GM21367 (cell line): ENCODE measurements at regions not wholly inside any gene's neighbourhood (a gene's known extent, or its start where the extent isn't known, plus 50 kb on each side); places are given as distances from the start of the nearest gene placed in this dataset.
"Not testable (repeated sequence)": the region's sequence is repeated elsewhere in the genome, so short reads cannot be mapped to it uniquely, and the experiment has no call there.

Experiments used
- ATAC-seq: cut with Tn5 transposase; IDR thresholded peaks from one replicate; pipeline ENCODE4 v1.9.1; 2021; ENCODE audit not compliant: unreplicated experiment

DNA sequence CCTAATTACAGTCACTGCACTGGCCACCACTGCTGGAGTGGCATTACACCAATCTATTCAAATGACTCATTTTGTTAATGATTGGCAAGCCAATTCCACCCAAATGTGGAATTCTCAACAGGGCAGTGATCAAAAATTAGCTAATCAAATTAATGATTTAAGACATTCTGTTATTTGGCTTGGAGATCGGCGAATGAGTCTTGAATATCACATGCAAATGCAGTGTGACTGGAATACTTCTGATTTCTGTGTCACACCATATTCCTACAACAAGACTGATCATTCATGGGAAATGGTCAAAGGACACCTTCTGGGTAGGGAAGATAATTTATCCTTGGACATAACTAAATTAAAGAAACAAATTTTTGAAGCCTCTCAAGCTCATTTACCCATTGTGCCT lies 165.1 kb downstream of the IER5 start:
- ATAC-seq, result not testable (repeated sequence)

GRCh38 chr1:181255270-181255929 lies 166.9 kb downstream of the IER5 start:
- no peak for ATAC-seq

DNA sequence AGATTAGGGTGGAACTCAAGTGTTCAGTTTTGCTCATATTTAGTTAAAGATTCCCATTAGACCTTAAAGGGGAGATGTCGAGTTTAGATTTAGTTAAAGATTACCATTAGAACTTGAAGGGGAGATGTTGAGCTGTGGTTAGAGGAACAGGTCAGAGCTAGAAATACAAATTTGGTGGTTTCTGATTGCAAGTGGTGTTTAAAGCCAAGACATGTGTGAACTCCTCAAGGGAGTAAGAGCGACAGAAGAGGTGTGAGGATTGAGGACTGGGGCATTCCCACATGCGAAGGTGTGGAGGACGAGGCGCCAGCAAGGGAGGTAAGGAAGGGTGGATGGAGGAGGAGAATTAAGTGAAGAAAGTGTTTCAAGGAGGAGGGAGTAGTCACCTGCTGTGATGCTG lies 168.6 kb downstream of the IER5 start:
- ATAC-seq, result peak; percentile 65

DNA sequence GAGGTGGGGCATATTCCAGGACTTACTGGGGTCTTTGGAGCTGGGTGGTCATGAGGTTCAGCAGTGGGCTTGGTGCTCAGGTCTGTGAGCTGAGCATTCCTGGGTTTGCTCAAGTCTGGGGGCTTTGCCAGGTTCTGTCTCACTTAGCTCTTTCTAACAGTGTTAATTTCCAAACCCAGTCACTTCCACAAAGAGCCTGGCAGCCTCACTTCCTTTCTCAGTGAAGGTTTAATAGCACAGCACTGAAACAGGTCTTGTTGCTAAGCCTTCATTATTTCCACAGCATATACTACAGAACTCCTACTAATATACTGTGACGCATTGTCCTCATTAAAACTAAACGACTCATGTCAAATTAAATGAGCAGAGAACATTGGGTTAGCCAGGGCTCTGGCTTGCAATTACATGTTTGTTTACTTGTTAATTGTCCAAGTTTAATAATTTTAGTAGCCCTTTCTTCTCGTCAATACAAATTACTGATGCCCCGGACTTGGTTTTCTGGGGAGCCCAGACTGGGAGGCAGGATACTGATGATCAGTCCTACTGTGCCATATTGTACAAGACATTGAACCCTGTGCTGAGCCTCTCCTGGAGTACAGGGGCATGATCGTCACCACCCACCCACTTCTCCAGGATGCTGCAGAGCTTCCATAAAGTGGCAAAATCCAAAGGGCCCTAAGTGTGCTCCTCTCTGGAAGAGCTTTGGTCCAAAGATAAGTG lies 170.7 kb downstream of the IER5 start:
- no peak for ATAC-seq

DNA sequence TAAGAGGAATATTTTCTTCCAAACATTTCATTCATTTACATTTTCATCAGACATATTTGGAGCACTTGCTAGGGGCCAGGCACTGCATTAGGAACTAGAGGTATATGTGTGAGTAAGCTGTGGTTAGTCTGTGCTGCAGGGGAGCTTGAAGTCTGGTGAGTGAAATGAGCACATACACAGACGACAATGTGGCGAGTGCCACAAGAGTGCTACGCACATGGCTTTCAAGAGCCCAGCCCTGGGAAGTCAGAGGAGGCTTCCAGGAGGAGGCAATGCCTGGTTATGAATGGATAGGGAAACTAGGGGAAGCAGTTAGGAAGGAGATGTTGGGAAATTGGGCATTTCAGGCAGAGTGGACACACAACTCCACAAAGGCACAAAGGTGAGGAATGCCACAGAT lies 171.8 kb downstream of the IER5 start:
- ATAC-seq, result no peak

DNA sequence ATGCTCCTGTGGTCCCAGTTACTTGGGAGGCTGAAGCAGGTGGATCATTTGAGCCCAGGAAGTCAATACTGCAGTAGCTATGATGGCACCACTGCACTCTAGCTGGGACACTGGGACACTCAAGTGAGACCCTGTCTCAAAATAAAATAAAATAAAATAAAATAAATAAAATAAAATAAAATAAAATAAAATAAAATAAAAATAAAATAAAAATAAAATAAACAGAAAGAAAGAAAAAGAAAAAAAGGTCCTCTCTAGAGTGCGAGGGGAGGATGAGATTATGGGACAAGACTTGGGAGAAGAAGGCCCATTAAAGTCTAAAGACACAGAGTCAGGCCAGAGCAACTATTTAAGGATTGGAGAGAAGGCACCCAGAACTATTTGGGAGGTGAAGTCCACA lies 172.5 kb downstream of the IER5 start:
- ATAC-seq, result no peak

GRCh38 chr1:181262069-181262468 lies 173.6 kb downstream of the IER5 start:
- ATAC-seq, result no peak

DNA sequence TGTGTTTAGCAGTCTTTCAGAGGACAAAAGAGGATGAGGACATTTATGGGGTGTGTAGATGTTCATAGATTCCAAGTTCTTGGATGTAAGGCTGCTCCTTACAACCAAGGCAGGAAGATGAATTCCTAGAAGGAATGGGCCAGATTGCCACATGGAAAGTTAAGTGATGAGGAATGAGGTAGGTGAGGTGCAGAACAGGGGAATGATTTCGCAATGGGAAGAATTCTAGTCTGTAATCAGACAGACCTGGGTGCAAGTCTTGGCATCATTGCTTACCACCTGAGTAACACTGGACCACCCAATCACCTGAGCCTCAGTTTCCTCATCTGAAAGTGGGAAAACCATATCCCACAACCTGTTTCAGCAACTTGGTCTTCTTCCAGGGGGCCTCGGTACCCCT lies 174.9 kb downstream of the IER5 start:
- ATAC-seq, result no peak

DNA sequence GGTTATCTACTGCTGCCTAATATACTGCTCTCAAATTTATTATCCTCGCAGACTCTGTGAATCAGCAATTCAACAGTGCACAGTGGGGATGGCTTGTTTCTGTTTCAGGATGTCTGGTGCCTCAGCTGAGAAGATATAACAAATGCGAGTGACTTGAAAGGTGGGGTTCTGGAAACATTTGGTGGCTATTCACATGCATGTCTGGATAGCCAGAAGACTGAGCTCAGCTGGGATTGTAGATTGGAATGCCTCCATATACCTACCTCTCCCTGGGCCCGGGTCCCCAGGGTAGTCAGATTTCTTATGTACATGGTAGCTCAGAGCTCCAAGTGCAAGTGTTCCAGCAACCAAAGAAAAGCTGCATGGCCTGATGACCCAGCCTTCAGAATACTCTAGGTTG lies 176.3 kb downstream of the IER5 start:
- ATAC-seq, result no peak

DNA sequence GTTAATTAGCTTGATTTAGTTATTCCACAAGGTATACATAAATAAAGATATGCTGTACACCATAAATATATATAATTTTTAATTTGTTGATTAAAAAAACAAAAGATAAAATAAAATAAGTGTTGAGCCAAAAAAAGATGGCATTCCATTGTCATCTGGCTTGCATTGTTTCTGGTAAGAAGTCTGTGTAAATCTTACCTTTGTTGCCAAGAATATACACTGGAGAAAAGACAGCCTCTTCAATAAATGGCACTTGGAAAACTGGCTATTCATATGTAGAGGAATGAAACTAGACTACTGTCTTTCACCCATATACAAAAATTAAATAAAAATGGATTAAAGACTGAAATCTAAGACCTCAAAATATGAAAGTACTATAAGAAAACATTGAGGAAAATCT lies 196.5 kb downstream of the IER5 start:
- ATAC-seq, result no peak

GRCh38 chr1:181295217-181295616 lies 188.1 kb upstream of the CACNA1E start:
- no peak for ATAC-seq

DNA sequence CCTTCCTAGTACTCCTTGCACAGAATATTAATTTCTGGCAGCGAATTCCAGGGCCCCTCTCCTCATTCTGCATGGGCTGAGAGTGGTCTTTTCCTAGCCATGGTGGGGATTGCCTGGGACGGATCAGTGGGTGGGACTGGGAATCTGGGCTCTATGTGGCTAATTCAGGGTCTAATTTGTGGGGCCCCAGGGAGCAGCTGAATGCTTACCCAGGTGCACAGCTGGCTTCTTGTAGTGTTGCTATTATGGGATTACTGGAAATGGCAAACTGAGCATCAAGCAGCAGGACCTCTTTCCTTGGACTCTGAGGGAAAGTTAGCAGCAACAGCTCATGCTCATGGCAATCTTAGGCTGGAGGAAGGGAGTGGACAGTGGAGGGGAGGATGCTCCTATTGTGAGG lies 187.1 kb upstream of the CACNA1E start:
- ATAC-seq, result no peak

- no peak for ATAC-seq
Observed at GRCh38 chr1:181308098-181308497, 175.2 kb upstream of the CACNA1E start.

GRCh38 chr1:181310560-181310959 lies 172.8 kb upstream of the CACNA1E start:
- no peak for ATAC-seq

DNA sequence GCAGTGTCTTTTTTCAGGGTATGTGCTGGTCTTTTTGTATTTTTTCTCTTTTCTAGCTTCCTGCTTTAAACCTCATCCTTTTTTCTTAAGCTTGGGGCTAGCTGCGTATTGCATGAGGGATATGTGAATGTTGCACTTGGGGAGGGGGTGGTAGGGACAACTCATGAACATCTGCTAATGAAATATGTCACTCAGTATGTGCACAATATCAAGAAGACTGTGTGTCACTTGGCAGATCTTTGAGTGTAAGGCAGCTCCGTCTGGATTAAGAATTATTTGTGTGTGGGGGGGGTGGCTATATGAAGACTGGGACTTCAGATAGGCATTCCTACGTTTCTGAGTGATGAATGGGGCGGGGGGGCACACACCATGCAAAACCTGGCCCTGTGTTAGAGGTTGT lies 170.4 kb upstream of the CACNA1E start:
- no peak for ATAC-seq

GRCh38 chr1:181313466-181313865 lies 169.9 kb upstream of the CACNA1E start:
- no peak for ATAC-seq

DNA sequence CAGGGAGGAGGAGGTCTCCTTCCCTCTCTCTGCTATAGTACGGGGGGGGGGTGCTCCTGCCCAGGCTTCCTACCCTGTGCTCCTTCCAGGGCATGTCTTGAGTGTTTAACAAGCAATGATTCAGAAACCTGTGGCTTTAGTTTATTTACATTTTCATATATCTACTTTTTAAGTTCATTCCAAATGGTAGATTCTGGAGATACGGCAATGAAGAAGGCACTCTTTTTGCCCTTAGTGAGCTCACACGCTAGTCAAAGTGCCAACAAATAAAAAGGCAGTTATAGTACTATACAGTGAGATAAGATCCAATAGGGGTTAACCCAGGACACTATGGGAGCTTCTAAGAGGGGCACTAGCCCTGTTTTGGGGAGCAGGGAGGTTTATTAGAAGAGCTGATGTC lies 169.3 kb upstream of the CACNA1E start:
- ATAC-seq, result no peak

DNA sequence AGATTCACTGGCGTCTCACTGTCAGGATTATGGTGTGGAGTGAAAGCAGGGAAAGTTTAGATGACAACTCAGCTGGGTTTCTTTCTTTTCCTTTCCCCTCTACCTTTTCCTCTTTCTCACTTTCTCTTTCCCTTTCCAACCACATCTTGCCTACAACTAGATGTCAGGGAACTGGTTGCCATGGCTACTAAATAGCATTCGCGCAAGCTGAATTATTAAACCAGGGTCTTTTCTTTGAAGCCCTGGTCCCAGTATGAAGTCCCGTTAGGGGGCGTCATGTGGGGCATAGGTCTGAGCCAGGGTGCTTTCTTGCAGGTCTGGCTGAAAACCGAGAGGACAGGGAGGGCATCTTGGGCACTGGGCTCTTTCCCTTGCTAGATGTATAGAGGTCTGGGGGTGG lies 168.4 kb upstream of the CACNA1E start:
- no peak for ATAC-seq

DNA sequence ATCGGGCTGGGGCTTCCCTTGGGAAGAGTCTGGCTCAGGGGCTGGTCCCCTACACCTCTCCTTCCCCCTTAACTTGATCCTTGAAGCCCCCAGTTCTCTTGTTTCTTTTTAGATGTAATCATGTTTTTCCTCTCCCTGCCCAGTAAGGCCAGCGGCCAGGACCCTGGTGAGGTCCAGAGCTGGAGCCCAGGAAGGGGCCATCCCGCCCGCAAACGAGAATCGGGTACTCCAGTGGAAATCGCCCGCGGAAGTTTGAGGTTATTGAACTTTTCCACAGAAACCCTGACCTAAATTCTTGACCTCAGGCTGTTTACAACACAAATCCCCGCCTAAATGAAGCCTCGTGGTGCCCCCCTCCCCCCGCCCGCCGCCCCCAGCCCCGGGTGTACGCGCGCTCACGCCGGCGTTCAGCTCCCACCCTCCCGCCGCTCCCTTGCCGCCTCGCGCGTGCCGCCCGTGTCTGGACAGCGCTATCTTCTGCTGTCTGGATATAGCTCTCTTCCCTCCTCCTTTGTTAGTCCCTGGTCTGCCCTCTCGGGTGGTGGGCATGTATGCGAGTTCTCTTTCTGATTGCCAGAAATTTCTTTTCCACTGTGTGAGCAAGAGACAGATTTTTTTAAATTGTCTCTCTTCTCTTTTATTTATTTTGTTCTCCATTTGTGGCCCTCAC lies 165.9 kb upstream of the CACNA1E start:
- ATAC-seq, result no peak

GRCh38 chr1:181318022-181318857 lies 165.1 kb upstream of the CACNA1E start:
- ATAC-seq, result no peak

GRCh38 chr1:181318858-181319235 lies 164.5 kb upstream of the CACNA1E start:
- ATAC-seq, result no peak
